Astrocyte (in vitro differentiated cells and primary cell): ENCODE measurements at regions not wholly inside any gene's neighbourhood (a gene's known extent, or its start where the extent isn't known, plus 50 kb on each side); places are given as distances from the start of the nearest gene placed in this dataset.

Source experiments
- EZH2 ChIP-seq: IDR thresholded peaks from 2 replicates; pipeline ENCODE4 v1.6.1; 2012; ENCODE audit warnings: mild to moderate bottlenecking, low read length, inconsistent platforms; ENCODE audit not compliant: insufficient read depth
- TF ChIP-seq, protein P1 (sequence below): IDR thresholded peaks from 2 replicates; pipeline ENCODE4 v1.5.1; 2011; ENCODE audit warnings: low read depth, mild to moderate bottlenecking, inconsistent platforms, low read length, moderate library complexity; ENCODE audit not compliant: insufficient read depth

- TF ChIP-seq, protein P1, sequence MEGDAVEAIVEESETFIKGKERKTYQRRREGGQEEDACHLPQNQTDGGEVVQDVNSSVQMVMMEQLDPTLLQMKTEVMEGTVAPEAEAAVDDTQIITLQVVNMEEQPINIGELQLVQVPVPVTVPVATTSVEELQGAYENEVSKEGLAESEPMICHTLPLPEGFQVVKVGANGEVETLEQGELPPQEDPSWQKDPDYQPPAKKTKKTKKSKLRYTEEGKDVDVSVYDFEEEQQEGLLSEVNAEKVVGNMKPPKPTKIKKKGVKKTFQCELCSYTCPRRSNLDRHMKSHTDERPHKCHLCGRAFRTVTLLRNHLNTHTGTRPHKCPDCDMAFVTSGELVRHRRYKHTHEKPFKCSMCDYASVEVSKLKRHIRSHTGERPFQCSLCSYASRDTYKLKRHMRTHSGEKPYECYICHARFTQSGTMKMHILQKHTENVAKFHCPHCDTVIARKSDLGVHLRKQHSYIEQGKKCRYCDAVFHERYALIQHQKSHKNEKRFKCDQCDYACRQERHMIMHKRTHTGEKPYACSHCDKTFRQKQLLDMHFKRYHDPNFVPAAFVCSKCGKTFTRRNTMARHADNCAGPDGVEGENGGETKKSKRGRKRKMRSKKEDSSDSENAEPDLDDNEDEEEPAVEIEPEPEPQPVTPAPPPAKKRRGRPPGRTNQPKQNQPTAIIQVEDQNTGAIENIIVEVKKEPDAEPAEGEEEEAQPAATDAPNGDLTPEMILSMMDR: no peak
- no peak for TF ChIP-seq EZH2
Measured at GRCh38 chr11:90349731-90350130, 126.9 kb upstream of the CHORDC1 start.
